ENCODE measurements at regions not wholly inside any gene's neighbourhood (a gene's known extent, or its start where the extent isn't known, plus 50 kb on each side); places are given as distances from the start of the nearest gene placed in this dataset.

DNA sequence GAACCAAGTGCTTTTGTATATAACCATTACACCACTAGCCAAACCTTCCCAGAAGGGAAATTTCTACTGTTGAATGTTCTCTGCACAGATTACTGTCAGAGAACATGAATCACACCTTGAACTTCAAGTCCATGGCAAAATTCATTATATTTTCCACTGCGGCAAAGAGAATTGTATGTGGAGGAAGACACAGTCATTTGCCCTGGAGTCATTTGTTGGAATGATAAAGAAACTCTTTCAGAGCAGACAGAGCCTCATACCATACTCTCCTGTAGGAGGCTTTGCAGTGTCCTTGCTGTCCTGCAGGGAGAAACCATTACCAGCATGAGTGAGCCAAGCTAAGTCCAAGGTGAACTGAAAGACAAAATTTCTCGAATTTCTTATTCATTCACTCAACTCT, 369.0 kb downstream of the ARHGEF28 start:
- no peak for DNase-seq

Measured in NCI-H526 treated with DMSO at 0.1 percent for 48 hours (cell line).